ENCODE measurements at regions not wholly inside any gene's neighbourhood (a gene's known extent, or its start where the extent isn't known, plus 50 kb on each side); places are given as distances from the start of the nearest gene placed in this dataset.

DNA sequence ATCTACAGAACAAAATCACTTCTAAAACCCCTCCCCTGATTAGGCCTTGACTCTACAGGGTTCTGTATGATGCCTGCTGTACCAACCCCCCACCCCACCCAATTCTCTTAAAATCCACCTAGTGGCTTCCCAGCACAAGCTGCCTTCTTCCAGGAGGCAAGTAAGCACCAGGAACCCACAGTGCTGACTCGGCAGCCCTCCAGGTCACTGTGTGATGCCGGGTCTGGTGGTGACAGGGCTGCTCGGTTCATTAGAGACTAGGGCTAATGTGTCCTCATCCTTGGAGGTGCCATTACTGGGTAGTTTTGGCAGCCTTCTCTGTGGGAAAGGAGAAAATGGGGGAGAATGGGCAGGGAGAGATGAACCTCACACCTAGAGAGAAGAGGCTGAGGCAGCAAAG, 363.5 kb downstream of the PTPRU start:
- RAD21 ChIA-PET (ENCODE audit: unreplicated experiment): no interaction called here
- no peak overlapping the region for H3K9ac ChIP-seq (ENCODE audit: control insufficient read depth, insufficient read depth, low read length)
- H3K4me2 ChIP-seq (ENCODE audit: control insufficient read depth, insufficient read depth): no peak overlapping the region
- no peaks in the 10 kb centered on the region for H3K36me3 ChIP-seq (ENCODE audit: control insufficient read depth in 2 of 2, insufficient read depth in 2 of 2, low read length in 1 of 2)
- H3K4me3 ChIP-seq: no peak overlapping the region
- no peaks in the 10 kb centered on the region for H3K79me2 ChIP-seq (ENCODE audit: control insufficient read depth, insufficient read depth, low read length)
- TF ChIP-seq EP300 (IDR thresholded peaks at IDR 0.05; ENCODE audit: borderline replicate concordance in 1 of 2, control insufficient read depth in 1 of 2, low read depth in 2 of 2, low read length in 2 of 2): no peak
- no peak for TF ChIP-seq ZNF274 (IDR thresholded peaks at IDR 0.05; ENCODE audit: insufficient read depth, insufficient read length)
- no peak for TF ChIP-seq SIN3A (IDR thresholded peaks at IDR 0.05; ENCODE audit: low read depth, low read length)
- CTCF ChIA-PET: no interaction called here
- H3K27me3 ChIP-seq (replicated peaks in 1 of 2; ENCODE audit: control insufficient read depth in 2 of 2, insufficient read depth in 2 of 2, low read length in 1 of 2): no peaks in the 10 kb centered on the region
- H3K4me1 ChIP-seq (ENCODE audit: control insufficient read depth, insufficient read depth, low read length): no peaks in the 10 kb centered on the region
- WGBS (ENCODE audit: insufficient coverage, insufficient replicate concordance, low lambda C conversion rate, missing lambda C conversion rate): 4% methylated on average over 3 of the region's 3 CpGs
- H2AFZ ChIP-seq (ENCODE audit: control insufficient read depth, low read depth, low read length): no peak overlapping the region
- in situ Hi-C loops (cut with MboI) (no loop called here), intact Hi-C loops (cut with micrococcal nuclease; ENCODE audit: unreplicated experiment) (no loop called here)
- POLR2A ChIA-PET: no interaction called here
- no peaks in the 10 kb centered on the region for H3K9me3 ChIP-seq (replicated peaks; ENCODE audit: control insufficient read depth, insufficient read depth, low read length)
- SMC1A ChIA-PET (ENCODE audit: uncharacterized antibody, unreplicated experiment): no interaction called here
- no peak for FAIRE-seq
- H3K27ac ChIP-seq (ENCODE audit: control insufficient read depth, insufficient read depth): no peak overlapping the region
- no peaks in the 10 kb centered on the region for H4K20me1 ChIP-seq (ENCODE audit: control insufficient read depth, insufficient read depth)
- no peak for DNase-seq (ENCODE audit: low read depth, low spot score)
- no TSS peak for BruUV-seq (replicated peaks)
- ATAC-seq: no peak

DNA sequence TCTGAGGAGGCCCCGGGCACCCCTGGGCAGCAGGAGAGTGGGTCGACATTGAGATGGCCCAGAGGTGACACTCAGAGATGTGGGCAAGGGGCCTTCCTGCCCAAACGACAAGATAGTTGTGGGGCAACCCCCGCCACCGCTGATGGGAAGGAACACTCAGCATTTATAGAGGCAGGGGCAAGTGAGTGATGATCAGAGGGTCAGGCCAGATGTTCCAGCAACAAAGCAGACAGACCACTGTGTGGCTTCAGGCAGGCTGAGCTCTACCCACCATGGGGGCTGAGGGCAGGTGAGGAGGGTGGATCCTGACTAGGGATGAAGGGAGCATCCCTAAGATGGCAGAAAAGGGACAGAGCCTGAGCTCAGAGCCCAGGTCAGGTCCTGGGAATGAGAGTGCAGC, 362.7 kb downstream of the PTPRU start:
- Histone ChIP-seq H3K79me2 (ENCODE audit: control insufficient read depth, insufficient read depth, low read length) (no peaks in the 10 kb centered on the region), H3K4me1 (ENCODE audit: control insufficient read depth, insufficient read depth, low read length) (no peaks in the 10 kb centered on the region), H3K27ac (ENCODE audit: control insufficient read depth, insufficient read depth) (no peak overlapping the region), H2AFZ (ENCODE audit: control insufficient read depth, low read depth, low read length) (no peak overlapping the region), H3K27me3 (replicated peaks in 1 of 2; ENCODE audit: control insufficient read depth in 2 of 2, insufficient read depth in 2 of 2, low read length in 1 of 2) (no peaks in the 10 kb centered on the region), H3K4me3 (no peak overlapping the region), H3K4me2 (ENCODE audit: control insufficient read depth, insufficient read depth) (no peak overlapping the region), H3K9me3 (replicated peaks; ENCODE audit: control insufficient read depth, insufficient read depth, low read length) (no peaks in the 10 kb centered on the region), H4K20me1 (ENCODE audit: control insufficient read depth, insufficient read depth) (no peaks in the 10 kb centered on the region), H3K9ac (ENCODE audit: control insufficient read depth, insufficient read depth, low read length) (no peak overlapping the region), H3K36me3 (ENCODE audit: control insufficient read depth in 2 of 2, insufficient read depth in 2 of 2, low read length in 1 of 2) (no peaks in the 10 kb centered on the region)
- CTCF ChIA-PET: no interaction called here
- ATAC-seq (no peak), FAIRE-seq (no peak), DNase-seq (ENCODE audit: low read depth, low spot score) (no peak)
- SMC1A ChIA-PET (ENCODE audit: uncharacterized antibody, unreplicated experiment): no interaction called here
- in situ Hi-C loops (cut with MboI): no loop called here
- RAD21 ChIA-PET (ENCODE audit: unreplicated experiment): no interaction called here
- no peak for TF ChIP-seq PML (IDR thresholded peaks at IDR 0.05; ENCODE audit: low read length)
- TF ChIP-seq, protein P1, sequence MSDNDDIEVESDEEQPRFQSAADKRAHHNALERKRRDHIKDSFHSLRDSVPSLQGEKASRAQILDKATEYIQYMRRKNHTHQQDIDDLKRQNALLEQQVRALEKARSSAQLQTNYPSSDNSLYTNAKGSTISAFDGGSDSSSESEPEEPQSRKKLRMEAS (IDR thresholded peaks at IDR 0.05; ENCODE audit: low read depth, low read length): no peak
- no TSS peak for BruUV-seq (replicated peaks)
- intact Hi-C loops (cut with micrococcal nuclease; ENCODE audit: unreplicated experiment): no loop called here
- 10% methylated on average over 5 of the region's 5 CpGs for WGBS (ENCODE audit: insufficient coverage, insufficient replicate concordance, low lambda C conversion rate, missing lambda C conversion rate)
- POLR2A ChIA-PET: no interaction called here
